Common myeloid progenitor, CD34-positive (primary cell): ENCODE measurements at regions not wholly inside any gene's neighbourhood (a gene's known extent, or its start where the extent isn't known, plus 50 kb on each side); places are given as distances from the start of the nearest gene placed in this dataset.
A peak's percentile ranks its signal among the peaks of the same experiment; 100 is the strongest.

Experiments
- CTCF ChIA-PET: fragments of 350-600 bp; sonication (Branson Sonifier 250); formaldehyde crosslinking; loops from one replicate; lab custom pipeline; 2021; ENCODE audit warnings: antibody characterized with exemption; lab: Charles Lee
- POLR2A ChIA-PET: fragments of 350-600 bp; sonication (Branson Sonifier 250); formaldehyde crosslinking; loops from one replicate; lab custom pipeline; 2021; ENCODE audit warnings: antibody characterized with exemption; lab: Charles Lee
- DNase-seq, 3 donors: peaks; one replicate each; pipeline versions ENCODE4 v3.0.0 to v3.0.0-alpha.2; 2013
- H3K27ac ChIP-seq, 2 experiments: 1 replicate in 1 of 2; 2 replicates in 1 of 2; pipeline ENCODE4 v1.7.0; 2013; ENCODE audit warnings: inconsistent platforms in 2 of 2, low read length in 2 of 2, mild to moderate bottlenecking in 2 of 2, low read depth in 1 of 2, moderate library complexity in 1 of 2; ENCODE audit not compliant: severe bottlenecking in 2 of 2, insufficient read depth in 1 of 2, poor library complexity in 1 of 2
- H3K27me3 ChIP-seq, 5 experiments: replicated peaks in 2 of 5; 1 replicate in 3 of 5; 2 replicates in 2 of 5; pipeline versions ENCODE4 v1.6.1 to v1.7.0; 2013; ENCODE audit warnings: low read length in 4 of 5, mild to moderate bottlenecking in 2 of 5, moderate library complexity in 2 of 5, inconsistent platforms in 1 of 5; ENCODE audit not compliant: insufficient read depth in 5 of 5, control insufficient read depth in 4 of 5
- H3K36me3 ChIP-seq, 4 experiments: 1 replicate in 2 of 4; 2 replicates in 2 of 4; pipeline versions ENCODE4 v1.6.1 to v1.7.0; 2013; ENCODE audit warnings: low read length in 3 of 4, control low read depth in 1 of 4, mild to moderate bottlenecking in 1 of 4; ENCODE audit not compliant: control insufficient read depth in 4 of 4, insufficient read depth in 4 of 4
- H3K4me1 ChIP-seq, 4 experiments: 1 replicate in 3 of 4; 2 replicates in 1 of 4; pipeline versions ENCODE4 v1.6.1 to v1.7.1; 2013; ENCODE audit warnings: low read length in 3 of 4, mild to moderate bottlenecking in 3 of 4, control low read depth in 1 of 4, inconsistent platforms in 1 of 4, moderate library complexity in 1 of 4; ENCODE audit not compliant: control insufficient read depth in 4 of 4, insufficient read depth in 4 of 4; ENCODE audit errors: control extremely low read depth in 1 of 4
- H3K4me3 ChIP-seq, 7 experiments: 1 replicate in 4 of 7; 2 replicates in 3 of 7; pipeline versions ENCODE4 v1.5.1 to v1.7.0; 2013; ENCODE audit warnings: mild to moderate bottlenecking in 7 of 7, low read length in 6 of 7, moderate library complexity in 6 of 7, inconsistent platforms in 2 of 7, low read depth in 2 of 7, control low read depth in 1 of 7; ENCODE audit not compliant: insufficient read depth in 4 of 7, control insufficient read depth in 1 of 7; ENCODE audit errors: extremely low read depth in 1 of 7
- H3K9me3 ChIP-seq, 5 experiments: 1 replicate in 4 of 5; 2 replicates in 1 of 5; pipeline versions ENCODE4 v1.6.1 to v1.7.1; 2013; ENCODE audit warnings: low read length in 4 of 5, mild to moderate bottlenecking in 2 of 5, inconsistent platforms in 1 of 5, low read depth in 1 of 5, moderate library complexity in 1 of 5; ENCODE audit not compliant: control insufficient read depth in 4 of 5, insufficient read depth in 2 of 5; ENCODE audit errors: control extremely low read depth in 1 of 5
- WGBS: methylation state at CpG from one replicate; pipeline ENCODE4 v1.1.5; 2013; ENCODE audit not compliant: insufficient coverage; 5-methylcytosine and 5-hydroxymethylcytosine counted together

GRCh38 chr13:44873461-44873860 lies 115.8 kb downstream of the NUFIP1 start:
- peaks cover 0 to 8% (median 5%) of the 10 kb centered on the region in 5 experiments for H3K9me3 ChIP-seq
- POLR2A ChIA-PET: no interaction called here
- H3K4me1 ChIP-seq: no peaks in the 10 kb centered on the region
- no peak overlapping the region for H3K27ac ChIP-seq
- no peaks in the 10 kb centered on the region for H3K36me3 ChIP-seq
- DNase-seq: no peak
- no peak overlapping the region for H3K4me3 ChIP-seq
- H3K27me3 ChIP-seq: no peaks in the 10 kb centered on the region
- CTCF ChIA-PET: no interaction called here
- WGBS: 95% methylated on average over 8 of the region's 8 CpGs

DNA sequence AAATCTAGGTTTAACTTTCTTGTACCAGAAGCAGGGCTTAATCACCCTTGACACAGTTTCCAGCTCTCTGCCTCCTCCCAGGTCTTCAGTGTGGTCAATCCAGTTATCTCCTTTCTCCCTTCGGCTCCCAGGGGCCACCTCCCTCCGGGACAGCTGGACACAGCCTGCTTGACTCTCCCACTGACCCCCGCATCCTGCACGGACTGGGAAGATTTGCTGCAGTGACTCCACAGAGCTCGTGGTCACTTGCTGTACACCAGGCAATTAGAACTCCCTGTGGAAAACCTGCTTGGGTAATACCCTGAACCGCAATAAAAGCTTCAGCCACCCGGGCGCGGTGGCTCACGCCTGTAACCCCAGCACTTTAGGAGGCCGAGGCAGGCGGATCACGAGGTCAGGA lies 116.5 kb downstream of the NUFIP1 start:
- CTCF ChIA-PET: interaction anchor here (1.5 kb wide), 1 partner anchor 389 kb away, joined by 4 read pairs; no protein-coding TSS in a partner anchor

DNA sequence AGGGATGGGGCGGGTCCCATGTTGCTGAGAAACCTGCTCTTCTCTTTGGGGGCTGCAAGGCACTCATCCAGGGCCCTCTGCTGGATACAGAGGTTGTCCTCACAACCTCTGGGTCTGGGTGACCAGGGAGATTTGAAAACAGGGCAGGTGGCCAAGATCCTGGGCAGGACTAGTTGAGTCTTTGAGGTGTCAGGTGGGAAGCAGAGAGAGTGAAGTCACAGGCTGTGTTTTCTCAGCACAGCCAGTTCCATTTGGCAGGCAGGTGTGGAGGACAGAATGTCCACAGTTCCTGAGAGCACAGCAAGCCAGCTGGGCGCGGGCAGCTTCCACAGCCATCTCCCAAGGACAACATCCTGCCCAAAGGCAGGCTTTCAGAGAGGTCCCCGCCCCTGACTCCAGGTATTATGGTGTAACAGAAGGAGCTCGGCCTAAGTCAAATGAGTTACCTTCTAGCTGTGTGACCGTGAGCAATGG lies 118.8 kb downstream of the NUFIP1 start:
- Histone ChIP-seq H3K4me1 (no peaks in the 10 kb centered on the region), H3K27ac (no peak overlapping the region), H3K9me3 (no peaks in the 10 kb centered on the region), H3K4me3 (no peak overlapping the region), H3K27me3 (no peaks in the 10 kb centered on the region), H3K36me3 (no peaks in the 10 kb centered on the region)
- ChIA-PET POLR2A (no interaction called here), CTCF (no interaction called here)
- WGBS: 81% methylated on average over 5 of the region's 6 CpGs
- DNase-seq: peak in 2 of 3 donors; percentile 21 to 29

More for the DNA sequence above, 116.5 kb downstream of the NUFIP1 start:
- WGBS: 98% methylated on average over 13 of the region's 13 CpGs
- POLR2A ChIA-PET: no interaction called here
- Histone ChIP-seq H3K27ac (no peak overlapping the region), H3K36me3 (no peaks in the 10 kb centered on the region), H3K4me1 (no peaks in the 10 kb centered on the region), H3K27me3 (no peaks in the 10 kb centered on the region), H3K4me3 (no peak overlapping the region), H3K9me3 (peaks cover 0 to 8% (median 5%) of the 10 kb centered on the region in 5 experiments)
- no peak for DNase-seq

DNA sequence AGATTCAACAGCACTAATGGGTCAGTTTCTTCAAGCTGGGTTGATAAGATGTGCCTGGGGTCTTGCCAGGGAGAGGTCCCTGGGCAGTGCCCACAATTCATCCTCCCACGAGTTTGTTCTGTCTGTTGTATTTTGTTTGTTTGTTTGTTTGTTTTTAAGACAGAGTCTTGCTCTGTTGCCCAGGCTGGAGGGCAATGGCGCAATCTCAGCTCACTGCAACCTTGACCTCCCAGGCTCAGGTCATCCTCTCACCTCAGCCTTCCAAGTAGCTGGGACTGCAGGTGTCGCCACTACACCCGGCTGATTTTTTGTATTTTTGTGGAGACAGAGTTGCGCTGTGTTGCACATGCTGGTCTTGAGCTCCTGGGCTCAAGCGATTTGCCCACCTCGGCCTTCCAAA lies 120.1 kb downstream of the NUFIP1 start:
- no peaks in the 10 kb centered on the region for H3K36me3 ChIP-seq
- no peaks in the 10 kb centered on the region for H3K4me1 ChIP-seq
- H3K27me3 ChIP-seq: no peaks in the 10 kb centered on the region
- no peak overlapping the region for H3K27ac ChIP-seq
- POLR2A ChIA-PET: no interaction called here
- CTCF ChIA-PET: interaction anchor here (1.4 kb wide), 1 partner anchor 221 kb away, joined by 3 read pairs; no protein-coding TSS in a partner anchor
- H3K4me3 ChIP-seq: no peak overlapping the region
- no peaks in the 10 kb centered on the region for H3K9me3 ChIP-seq
- DNase-seq: no peak
- whole genome bisulfite sequencing: 87% methylated on average over 7 of the region's 7 CpGs

GRCh38 chr13:44868397-44868796 lies 120.9 kb downstream of the NUFIP1 start:
- Histone ChIP-seq H3K27ac (no peak overlapping the region), H3K36me3 (no peaks in the 10 kb centered on the region), H3K4me1 (no peaks in the 10 kb centered on the region), H3K27me3 (no peaks in the 10 kb centered on the region), H3K9me3 (no peaks in the 10 kb centered on the region), H3K4me3 (no peak overlapping the region)
- no CpG with 5 or more reads among the region's 3 CpGs for WGBS
- no peak for DNase-seq
- ChIA-PET CTCF (interaction anchor here (1.2 to 1.4 kb wide), 2 partner anchors 10 to 220 kb away, joined by 3 read pairs; no protein-coding TSS in a partner anchor), POLR2A (no interaction called here)

DNA sequence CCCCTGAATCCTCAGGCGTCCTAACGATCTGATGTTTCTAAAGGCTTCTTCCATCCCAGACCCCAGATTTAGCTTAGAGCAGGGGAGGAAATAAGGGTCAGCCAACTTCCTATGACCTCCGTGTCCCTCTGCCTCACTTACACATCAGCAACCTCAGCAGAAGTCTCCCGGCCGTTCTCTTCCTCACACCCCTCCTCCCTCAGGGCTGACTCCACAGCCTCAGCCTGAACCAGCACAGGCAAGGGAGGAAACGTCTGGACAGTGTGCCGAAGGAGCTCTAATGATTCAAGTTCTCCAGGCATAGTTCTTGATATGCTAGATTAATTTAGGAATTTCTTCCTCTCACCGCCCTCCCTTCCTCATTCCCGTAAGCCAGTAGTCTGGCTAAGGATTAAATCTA lies 121.4 kb downstream of the NUFIP1 start:
- no peaks in the 10 kb centered on the region for H3K9me3 ChIP-seq
- H3K27ac ChIP-seq: no peak overlapping the region
- H3K4me1 ChIP-seq: no peaks in the 10 kb centered on the region
- H3K4me3 ChIP-seq: no peak overlapping the region
- no peaks in the 10 kb centered on the region for H3K36me3 ChIP-seq
- ChIA-PET POLR2A (no interaction called here), CTCF (interaction anchor here (1.2 to 1.4 kb wide), 2 partner anchors 10 to 220 kb away, joined by 3 read pairs; no protein-coding TSS in a partner anchor)
- 92% methylated on average over 2 of the region's 9 CpGs for WGBS
- no peak for DNase-seq
- H3K27me3 ChIP-seq: no peaks in the 10 kb centered on the region

DNA sequence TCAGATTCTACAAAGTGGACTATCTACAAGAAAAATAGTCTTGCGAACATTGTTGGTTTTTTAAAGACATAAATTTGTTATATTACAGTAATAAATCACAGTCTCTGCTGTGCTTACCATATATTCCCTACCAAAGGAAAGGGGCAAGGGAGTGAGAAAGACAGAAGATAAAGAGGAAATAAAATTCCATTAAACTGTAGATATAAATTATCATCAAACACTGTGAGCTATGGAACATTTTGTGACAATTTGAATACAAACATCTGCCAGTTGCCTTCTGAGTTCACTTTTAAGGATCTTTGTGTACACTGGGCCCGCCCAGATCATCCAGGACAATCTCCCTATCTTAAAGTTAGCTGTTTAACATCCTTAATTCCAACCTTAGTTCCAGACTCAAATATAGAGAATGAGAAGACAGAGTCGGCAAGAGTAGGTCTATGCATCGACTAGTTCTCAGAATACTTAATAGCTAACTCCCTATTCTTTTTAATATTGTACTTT lies 122.8 kb downstream of the NUFIP1 start:
- no peaks in the 10 kb centered on the region for H3K4me1 ChIP-seq
- no peaks in the 10 kb centered on the region for H3K27me3 ChIP-seq
- ChIA-PET POLR2A (no interaction called here), CTCF (no interaction called here)
- no peak overlapping the region for H3K27ac ChIP-seq
- 92% methylated on average over 2 of the region's 4 CpGs for WGBS
- no peaks in the 10 kb centered on the region for H3K9me3 ChIP-seq
- no peak for DNase-seq
- H3K36me3 ChIP-seq: no peaks in the 10 kb centered on the region
- H3K4me3 ChIP-seq: no peak overlapping the region
